Endothelial cell of umbilical vein (primary cell): ENCODE measurements at regions not wholly inside any gene's neighbourhood (a gene's known extent, or its start where the extent isn't known, plus 50 kb on each side); places are given as distances from the start of the nearest gene placed in this dataset.

ENCODE experiments used
- BruUV-seq: library from RNA; stranded (reverse); fragments of 400-500 nt; replicated peaks from 2 replicates; lab custom pipeline; 2021; lab: Mats Ljungman, UMichigan
- CTCF ChIA-PET: fragments of 300-600, 350-600 bp; sonication (Branson Sonifier 250); formaldehyde crosslinking; loops from one replicate; lab custom pipeline; 2021; ENCODE audit warnings: antibody characterized with exemption, inconsistent platforms; lab: Charles Lee
- POLR2A ChIA-PET: fragments of 300-600, 350-600 bp; sonication (Branson Sonifier 250); formaldehyde crosslinking; loops from one replicate; lab custom pipeline; 2021; ENCODE audit warnings: antibody characterized with exemption, inconsistent platforms; lab: Charles Lee
- DNase-seq: peaks from one replicate; pipeline ENCODE4 v3.0.0-alpha.2; 2011; ENCODE audit warnings: low read depth, low spot score
- FAIRE-seq: peaks from 2 replicates; lab custom pipeline; 2011; peaks lifted over from hg19 to GRCh38; lab: Jason Lieb, UNC
- H2AFZ ChIP-seq: 2 replicates; pipeline ENCODE4 v1.6.0; 2012; ENCODE audit warnings: low read depth, low read length, control low read depth, inconsistent platforms
- H3K27ac ChIP-seq: 2 replicates; pipeline ENCODE4 v1.5.1; 2011; ENCODE audit warnings: low read depth, mild to moderate bottlenecking, control low read depth, low read length, moderate library complexity; ENCODE audit not compliant: insufficient read depth
- H3K27me3 ChIP-seq, 2 experiments: 2 replicates each; pipeline versions ENCODE4 v1.6.0 to v1.6.1; 2011; ENCODE audit warnings: low read length in 2 of 2, mixed read lengths in 1 of 2; ENCODE audit not compliant: control insufficient read depth in 2 of 2, insufficient read depth in 2 of 2
- H3K36me3 ChIP-seq, 2 experiments: 2 replicates in 1 of 2; 3 replicates in 1 of 2; pipeline ENCODE4 v1.5.1; 2011; ENCODE audit warnings: low read length in 2 of 2, mild to moderate bottlenecking in 1 of 2, moderate library complexity in 1 of 2; ENCODE audit not compliant: control insufficient read depth in 2 of 2, insufficient read depth in 2 of 2; ENCODE audit errors: extremely low read depth in 1 of 2
- H3K4me1 ChIP-seq: 3 replicates; pipeline ENCODE4 v1.5.1; 2011; ENCODE audit warnings: mild to moderate bottlenecking, low read length; ENCODE audit not compliant: control insufficient read depth, insufficient read depth; ENCODE audit errors: extremely low read depth
- H3K4me2 ChIP-seq: 2 replicates; pipeline ENCODE4 v1.6.1; 2011; ENCODE audit warnings: low read length, control low read depth, mixed read lengths; ENCODE audit not compliant: insufficient read depth
- H3K4me3 ChIP-seq, 3 experiments: fragments of 200-600 bp in 1 of 3; sonication (generic), shearing (Covaris generic) in 1 of 3; replicated peaks in 1 of 3; 2 replicates each; pipeline ENCODE4 v1.5.1; 2011 to 2016; ENCODE audit warnings: control low read depth in 3 of 3, low read length in 3 of 3, mild to moderate bottlenecking in 2 of 3, inconsistent platforms in 1 of 3, low read depth in 1 of 3, moderate library complexity in 1 of 3; ENCODE audit not compliant: insufficient read depth in 1 of 3
- H3K79me2 ChIP-seq: 2 replicates; pipeline ENCODE4 v1.6.0; 2012; ENCODE audit warnings: low read length, inconsistent platforms; ENCODE audit not compliant: control insufficient read depth, insufficient read depth
- H3K9ac ChIP-seq: replicated peaks from 2 replicates; pipeline ENCODE3; 2011; ENCODE audit warnings: low read length, control low read depth; ENCODE audit not compliant: insufficient read depth; ENCODE audit errors: extremely low read depth
- H3K9me1 ChIP-seq: replicated peaks from 3 replicates; pipeline ENCODE4 v1.6.0; 2011; ENCODE audit warnings: mild to moderate bottlenecking, low read length; ENCODE audit not compliant: control insufficient read depth, insufficient read depth; ENCODE audit errors: extremely low read depth
- H3K9me3 ChIP-seq: replicated peaks from 2 replicates; pipeline ENCODE4 v1.5.1; 2012; ENCODE audit warnings: low read length, inconsistent platforms; ENCODE audit not compliant: control insufficient read depth, insufficient read depth
- H4K20me1 ChIP-seq: replicated peaks from 2 replicates; pipeline ENCODE3; 2011; ENCODE audit warnings: mild to moderate bottlenecking, low read length; ENCODE audit not compliant: control insufficient read depth, insufficient read depth; ENCODE audit errors: extremely low read depth
- EZH2 ChIP-seq: IDR thresholded peaks from 2 replicates; pipeline ENCODE4 v1.6.1; 2012; ENCODE audit warnings: borderline replicate concordance, low read depth, mild to moderate bottlenecking, moderate library complexity, low read length, inconsistent platforms; ENCODE audit not compliant: severe bottlenecking
- FOS ChIP-seq: IDR thresholded peaks from 2 replicates; pipeline ENCODE4 v1.6.1; 2011; ENCODE audit warnings: mild to moderate bottlenecking, low read length, moderate library complexity, borderline replicate concordance; ENCODE audit not compliant: insufficient read depth
- GATA2 ChIP-seq: IDR thresholded peaks from 2 replicates; pipeline ENCODE4 v1.7.0; 2011; ENCODE audit warnings: low read depth, mild to moderate bottlenecking, moderate library complexity, mixed read lengths, low read length; ENCODE audit not compliant: insufficient read length, insufficient read depth
- JUN ChIP-seq: IDR thresholded peaks from 2 replicates; pipeline ENCODE4 v1.6.1; 2011; ENCODE audit warnings: borderline replicate concordance, low read depth; ENCODE audit not compliant: insufficient read length, insufficient read depth
- MYC ChIP-seq: IDR thresholded peaks from one replicate; pipeline ENCODE4 v1.6.1; 2011; ENCODE audit warnings: mild to moderate bottlenecking, low read depth, low read length
- POLR2A ChIP-seq: IDR thresholded peaks from 2 replicates; pipeline ENCODE4 v1.6.1; 2012; ENCODE audit warnings: low read depth, mild to moderate bottlenecking, control low read depth, low read length
- POLR2AphosphoS5 ChIP-seq: IDR thresholded peaks from 2 replicates; pipeline ENCODE4 v1.6.1; 2012; ENCODE audit warnings: low read depth, mild to moderate bottlenecking, control low read depth, low read length, moderate library complexity; ENCODE audit not compliant: insufficient read depth
- dilution Hi-C: fragments of 300-500 bp; cut with MboI; formaldehyde crosslinking; loops from one replicate; pipeline ENCODE4 v1.15.0; 2019; ENCODE audit warnings: low sequenced_read_pairs; ENCODE audit not compliant: extremely low pct_ligation_motif_present
- intact Hi-C: fragments of 100-400 bp; cut with micrococcal nuclease; formaldehyde crosslinking; loops from one replicate; pipeline ENCODE4 v1.10.0; 2022
- TF ChIP-seq, protein P1 (sequence below), 2 donors: IDR thresholded peaks; 1 replicate in 1 of 2; 2 replicates in 1 of 2; pipeline ENCODE4 v1.5.1; 2011; ENCODE audit warnings: low read length in 2 of 2, mild to moderate bottlenecking in 2 of 2, moderate library complexity in 2 of 2, control low read depth in 1 of 2, inconsistent platforms in 1 of 2, low read depth in 1 of 2; ENCODE audit not compliant: insufficient read depth in 1 of 2; ENCODE audit errors: extremely low read depth in 1 of 2
- TF ChIP-seq, protein P2 (sequence below): IDR thresholded peaks from 2 replicates; pipeline ENCODE4 v1.6.1; 2011; ENCODE audit not compliant: insufficient read depth, insufficient read length

GRCh38 chr12:116639765-116640164 lies 80.6 kb downstream of the MAP1LC3B2 start:
- CTCF ChIA-PET, result no interaction called here
- dilution Hi-C loops (no loop called here), intact Hi-C loops (no loop called here)
- H2AFZ ChIP-seq, result no peak overlapping the region
- no peaks in the 10 kb centered on the region for H3K27me3 ChIP-seq
- H3K27ac ChIP-seq, result no peak overlapping the region
- no peak overlapping the region for H3K9ac ChIP-seq
- H3K9me3 ChIP-seq, result no peaks in the 10 kb centered on the region
- no peaks in the 10 kb centered on the region for H3K79me2 ChIP-seq
- FAIRE-seq (no peak), DNase-seq (no peak)
- POLR2A ChIA-PET, result no interaction called here
- no peaks in the 10 kb centered on the region for H3K36me3 ChIP-seq
- no TSS peak for BruUV-seq
- no peaks in the 10 kb centered on the region for H3K9me1 ChIP-seq
- H3K4me3 ChIP-seq, result no peak overlapping the region
- H3K4me2 ChIP-seq, result no peak overlapping the region
- H4K20me1 ChIP-seq, result no peaks in the 10 kb centered on the region
- no peaks in the 10 kb centered on the region for H3K4me1 ChIP-seq
- TF ChIP-seq, protein P1, sequence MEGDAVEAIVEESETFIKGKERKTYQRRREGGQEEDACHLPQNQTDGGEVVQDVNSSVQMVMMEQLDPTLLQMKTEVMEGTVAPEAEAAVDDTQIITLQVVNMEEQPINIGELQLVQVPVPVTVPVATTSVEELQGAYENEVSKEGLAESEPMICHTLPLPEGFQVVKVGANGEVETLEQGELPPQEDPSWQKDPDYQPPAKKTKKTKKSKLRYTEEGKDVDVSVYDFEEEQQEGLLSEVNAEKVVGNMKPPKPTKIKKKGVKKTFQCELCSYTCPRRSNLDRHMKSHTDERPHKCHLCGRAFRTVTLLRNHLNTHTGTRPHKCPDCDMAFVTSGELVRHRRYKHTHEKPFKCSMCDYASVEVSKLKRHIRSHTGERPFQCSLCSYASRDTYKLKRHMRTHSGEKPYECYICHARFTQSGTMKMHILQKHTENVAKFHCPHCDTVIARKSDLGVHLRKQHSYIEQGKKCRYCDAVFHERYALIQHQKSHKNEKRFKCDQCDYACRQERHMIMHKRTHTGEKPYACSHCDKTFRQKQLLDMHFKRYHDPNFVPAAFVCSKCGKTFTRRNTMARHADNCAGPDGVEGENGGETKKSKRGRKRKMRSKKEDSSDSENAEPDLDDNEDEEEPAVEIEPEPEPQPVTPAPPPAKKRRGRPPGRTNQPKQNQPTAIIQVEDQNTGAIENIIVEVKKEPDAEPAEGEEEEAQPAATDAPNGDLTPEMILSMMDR (IDR thresholded peaks at IDR 0.05; ENCODE audit: extremely low read depth in 1 of 2, insufficient read depth in 1 of 2, low read depth in 1 of 2, low read length in 2 of 2), result no peak
- TF ChIP-seq GATA2, result no peak
- TF ChIP-seq MYC, result no peak
- no peak for TF ChIP-seq EZH2
- no peak for TF ChIP-seq POLR2A
- TF ChIP-seq, protein P2, sequence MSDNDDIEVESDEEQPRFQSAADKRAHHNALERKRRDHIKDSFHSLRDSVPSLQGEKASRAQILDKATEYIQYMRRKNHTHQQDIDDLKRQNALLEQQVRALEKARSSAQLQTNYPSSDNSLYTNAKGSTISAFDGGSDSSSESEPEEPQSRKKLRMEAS, result no peak
- TF ChIP-seq JUN, result no peak
- TF ChIP-seq POLR2AphosphoS5, result no peak
- TF ChIP-seq FOS, result no peak
